ENCODE measurements at regions not wholly inside any gene's neighbourhood (a gene's known extent, or its start where the extent isn't known, plus 50 kb on each side); places are given as distances from the start of the nearest gene placed in this dataset.
"Not testable (repeated sequence)": the region's sequence is repeated elsewhere in the genome, so short reads cannot be mapped to it uniquely, and the experiment has no call there.

GRCh38 chrX:1134156-1134555, 78.3 kb downstream of the CRLF2 start:
- no peak overlapping the region for H3K4me3 ChIP-seq (ENCODE audit: insufficient read depth, low read depth, low read length)
- FAIRE-seq = no peak

GRCh38 chrX:1126738-1127137, 85.7 kb downstream of the CRLF2 start:
- DNase-seq (ENCODE audit: low read depth) (no peak), FAIRE-seq (no peak)
- no peak for TF ChIP-seq CTCF (IDR thresholded peaks at IDR 0.05; ENCODE audit: insufficient read depth, low read depth, low read length)
- TF ChIP-seq EZH2 (IDR thresholded peaks at IDR 0.05; ENCODE audit: insufficient read depth, low read length) = no peak

More at GRCh38 chrX:1134156-1134555, 78.3 kb downstream of the CRLF2 start:
- TF ChIP-seq EZH2 (IDR thresholded peaks at IDR 0.05; ENCODE audit: insufficient read depth, low read length) = no peak
- TF ChIP-seq CTCF (IDR thresholded peaks at IDR 0.05; ENCODE audit: insufficient read depth, low read depth, low read length) = no peak
- H3K9me3 ChIP-seq (ENCODE audit: insufficient read depth, low read depth, low read length) = peaks cover 18% of the 10 kb centered on the region
- H3K4me2 ChIP-seq (ENCODE audit: low read length) = no peak overlapping the region
- no peak overlapping the region for H3K9ac ChIP-seq (ENCODE audit: low read length)
- H3K9me3 Mint-ChIP-seq (ENCODE audit: unreplicated experiment) = peaks cover 24% of the 10 kb centered on the region
- no peak overlapping the region for H3K27ac Mint-ChIP-seq (ENCODE audit: unreplicated experiment)
- no peaks in the 10 kb centered on the region for H3K27me3 Mint-ChIP-seq (ENCODE audit: low read depth, unreplicated experiment)
- DNase-seq (ENCODE audit: low read depth) = no peak
- no peaks in the 10 kb centered on the region for H3K27me3 ChIP-seq (ENCODE audit: insufficient read depth, low read length)
- H4K20me1 ChIP-seq (ENCODE audit: insufficient read depth, low read length) = no peaks in the 10 kb centered on the region
- H3K4me3 Mint-ChIP-seq (ENCODE audit: unreplicated experiment) = no peak overlapping the region
- H3K36me3 Mint-ChIP-seq (ENCODE audit: low read depth, unreplicated experiment) = no peaks in the 10 kb centered on the region
- H3K79me2 ChIP-seq (ENCODE audit: insufficient read depth, low read length) = no peaks in the 10 kb centered on the region
- no peak overlapping the region for H2AFZ ChIP-seq (ENCODE audit: low read depth, low read length)
- no peaks in the 10 kb centered on the region for H3K4me1 ChIP-seq (ENCODE audit: insufficient read depth, low read length)
- H3K36me3 ChIP-seq (ENCODE audit: insufficient read depth, low read length) = no peaks in the 10 kb centered on the region
- no peak overlapping the region for H3K27ac ChIP-seq (ENCODE audit: low read depth, low read length)
- H3K4me1 Mint-ChIP-seq (ENCODE audit: low read depth, unreplicated experiment) = no peaks in the 10 kb centered on the region

GRCh38 chrX:1124531-1124930, 87.9 kb downstream of the CRLF2 start:
- Mint-ChIP-seq H3K27ac (ENCODE audit: unreplicated experiment) (no peak overlapping the region), H3K36me3 (ENCODE audit: low read depth, unreplicated experiment) (no peaks in the 10 kb centered on the region), H3K9me3 (ENCODE audit: unreplicated experiment) (peaks cover 20% of the 10 kb centered on the region), H3K4me1 (ENCODE audit: low read depth, unreplicated experiment) (no peaks in the 10 kb centered on the region), H3K4me3 (ENCODE audit: unreplicated experiment) (no peak overlapping the region), H3K27me3 (ENCODE audit: low read depth, unreplicated experiment) (no peaks in the 10 kb centered on the region)
- no peaks in the 10 kb centered on the region for H3K4me1 ChIP-seq (ENCODE audit: insufficient read depth, low read length)
- DNase-seq (ENCODE audit: low read depth) (no peak), FAIRE-seq (no peak)
- no peaks in the 10 kb centered on the region for H3K79me2 ChIP-seq (ENCODE audit: insufficient read depth, low read length)
- no peak overlapping the region for H3K4me3 ChIP-seq (ENCODE audit: insufficient read depth, low read depth, low read length)
- H3K36me3 ChIP-seq (ENCODE audit: insufficient read depth, low read length) = no peaks in the 10 kb centered on the region
- H3K27ac ChIP-seq (ENCODE audit: low read depth, low read length) = no peak overlapping the region
- no peaks in the 10 kb centered on the region for H4K20me1 ChIP-seq (ENCODE audit: insufficient read depth, low read length)
- H3K4me2 ChIP-seq (ENCODE audit: low read length) = no peak overlapping the region
- H3K9ac ChIP-seq (ENCODE audit: low read length) = no peak overlapping the region
- H3K27me3 ChIP-seq (ENCODE audit: insufficient read depth, low read length) = no peaks in the 10 kb centered on the region
- TF ChIP-seq EZH2 (IDR thresholded peaks at IDR 0.05; ENCODE audit: insufficient read depth, low read length) (no peak), CTCF (IDR thresholded peaks at IDR 0.05; ENCODE audit: insufficient read depth, low read depth, low read length) (no peak)
- peaks cover 10% of the 10 kb centered on the region for H3K9me3 ChIP-seq (ENCODE audit: insufficient read depth, low read depth, low read length)
- no peak overlapping the region for H2AFZ ChIP-seq (ENCODE audit: low read depth, low read length)

More at GRCh38 chrX:1126738-1127137, 85.7 kb downstream of the CRLF2 start:
- no peaks in the 10 kb centered on the region for H3K27me3 ChIP-seq (ENCODE audit: insufficient read depth, low read length)
- Mint-ChIP-seq H3K27ac (ENCODE audit: unreplicated experiment) (no peak overlapping the region), H3K4me3 (ENCODE audit: unreplicated experiment) (no peak overlapping the region), H3K4me1 (ENCODE audit: low read depth, unreplicated experiment) (no peaks in the 10 kb centered on the region), H3K36me3 (ENCODE audit: low read depth, unreplicated experiment) (no peaks in the 10 kb centered on the region), H3K27me3 (ENCODE audit: low read depth, unreplicated experiment) (no peaks in the 10 kb centered on the region), H3K9me3 (ENCODE audit: unreplicated experiment) (peaks cover 20% of the 10 kb centered on the region)
- H3K4me2 ChIP-seq (ENCODE audit: low read length) = no peak overlapping the region
- no peaks in the 10 kb centered on the region for H3K4me1 ChIP-seq (ENCODE audit: insufficient read depth, low read length)
- H3K9ac ChIP-seq (ENCODE audit: low read length) = no peak overlapping the region
- H3K79me2 ChIP-seq (ENCODE audit: insufficient read depth, low read length) = no peaks in the 10 kb centered on the region
- H2AFZ ChIP-seq (ENCODE audit: low read depth, low read length) = no peak overlapping the region
- H3K4me3 ChIP-seq (ENCODE audit: insufficient read depth, low read depth, low read length) = no peak overlapping the region
- no peaks in the 10 kb centered on the region for H3K36me3 ChIP-seq (ENCODE audit: insufficient read depth, low read length)
- H3K9me3 ChIP-seq (ENCODE audit: insufficient read depth, low read depth, low read length) = peaks cover 15% of the 10 kb centered on the region
- no peak overlapping the region for H3K27ac ChIP-seq (ENCODE audit: low read depth, low read length)
- H4K20me1 ChIP-seq (ENCODE audit: insufficient read depth, low read length) = no peaks in the 10 kb centered on the region

- not testable (repeated sequence) for H2AFZ ChIP-seq (ENCODE audit: low read depth, low read length); H3K4me1 ChIP-seq (ENCODE audit: insufficient read depth, low read length); H3K4me3 ChIP-seq (ENCODE audit: insufficient read depth, low read depth, low read length); H3K4me2 ChIP-seq (ENCODE audit: low read length); H3K27ac Mint-ChIP-seq (ENCODE audit: unreplicated experiment); H3K79me2 ChIP-seq (ENCODE audit: insufficient read depth, low read length); FAIRE-seq; H3K27ac ChIP-seq (ENCODE audit: low read depth, low read length); H3K27me3 Mint-ChIP-seq (ENCODE audit: low read depth, unreplicated experiment); H3K4me3 Mint-ChIP-seq (ENCODE audit: unreplicated experiment); H3K4me1 Mint-ChIP-seq (ENCODE audit: low read depth, unreplicated experiment); H3K36me3 ChIP-seq (ENCODE audit: insufficient read depth, low read length); H3K36me3 Mint-ChIP-seq (ENCODE audit: low read depth, unreplicated experiment); H3K27me3 ChIP-seq (ENCODE audit: insufficient read depth, low read length); H3K9me3 ChIP-seq (ENCODE audit: insufficient read depth, low read depth, low read length); DNase-seq (ENCODE audit: low read depth); H4K20me1 ChIP-seq (ENCODE audit: insufficient read depth, low read length); H3K9ac ChIP-seq (ENCODE audit: low read length)
- peaks cover 20% of the 10 kb centered on the region for H3K9me3 Mint-ChIP-seq (ENCODE audit: unreplicated experiment)
Observed at GRCh38 chrX:1122851-1123250, 89.6 kb downstream of the CRLF2 start.
